ENCODE measurements at regions not wholly inside any gene's neighbourhood (a gene's known extent, or its start where the extent isn't known, plus 50 kb on each side); places are given as distances from the start of the nearest gene placed in this dataset.

- Histone ChIP-seq H3K9me3 (replicated peaks; ENCODE audit: control insufficient read depth, insufficient read depth, low read length) (no peaks in the 10 kb centered on the region), H2AFZ (ENCODE audit: low read depth, low read length) (no peak overlapping the region), H3K36me3 (ENCODE audit: control insufficient read depth in 2 of 2, extremely low read depth in 1 of 2, insufficient read depth in 2 of 2, low read length in 2 of 2) (no peaks in the 10 kb centered on the region), H4K20me1 (replicated peaks; ENCODE audit: control insufficient read depth, extremely low read depth, insufficient read depth, low read length) (no peaks in the 10 kb centered on the region), H3K4me1 (ENCODE audit: control insufficient read depth, extremely low read depth, insufficient read depth, low read length) (no peaks in the 10 kb centered on the region), H3K27me3 (ENCODE audit: control insufficient read depth in 2 of 2, insufficient read depth in 2 of 2, low read length in 2 of 2) (no peaks in the 10 kb centered on the region), H3K9ac (replicated peaks; ENCODE audit: extremely low read depth, insufficient read depth, low read length) (no peak overlapping the region), H3K4me3 (replicated peaks in 1 of 3; ENCODE audit: insufficient read depth in 1 of 3, low read depth in 1 of 3, low read length in 3 of 3) (no peak overlapping the region), H3K4me2 (ENCODE audit: insufficient read depth, low read length) (no peak overlapping the region), H3K9me1 (replicated peaks; ENCODE audit: control insufficient read depth, extremely low read depth, insufficient read depth, low read length) (no peaks in the 10 kb centered on the region), H3K79me2 (ENCODE audit: control insufficient read depth, insufficient read depth, low read length) (no peaks in the 10 kb centered on the region), H3K27ac (ENCODE audit: insufficient read depth, low read depth, low read length) (no peak overlapping the region)
- FAIRE-seq (no peak), DNase-seq (ENCODE audit: low read depth, low spot score) (no peak)
- BruUV-seq (replicated peaks) = no TSS peak
- intact Hi-C loops (cut with micrococcal nuclease) = no loop called here
- dilution Hi-C loops (cut with MboI; ENCODE audit: extremely low pct_ligation_motif_present, low sequenced_read_pairs) = no loop called here
- TF ChIP-seq MYC (IDR thresholded peaks at IDR 0.05; ENCODE audit: low read depth, low read length) (no peak), JUN (IDR thresholded peaks at IDR 0.05; ENCODE audit: borderline replicate concordance, insufficient read depth, insufficient read length, low read depth) (no peak), FOS (IDR thresholded peaks at IDR 0.05; ENCODE audit: borderline replicate concordance, insufficient read depth, low read length) (no peak), POLR2A (IDR thresholded peaks at IDR 0.05; ENCODE audit: low read depth, low read length) (no peak), GATA2 (IDR thresholded peaks at IDR 0.05; ENCODE audit: insufficient read depth, insufficient read length, low read depth, low read length) (no peak), EZH2 (IDR thresholded peaks at IDR 0.05; ENCODE audit: borderline replicate concordance, low read depth, low read length, severe bottlenecking) (no peak), POLR2AphosphoS5 (IDR thresholded peaks at IDR 0.05; ENCODE audit: insufficient read depth, low read depth, low read length) (no peak)
- TF ChIP-seq, protein P1, sequence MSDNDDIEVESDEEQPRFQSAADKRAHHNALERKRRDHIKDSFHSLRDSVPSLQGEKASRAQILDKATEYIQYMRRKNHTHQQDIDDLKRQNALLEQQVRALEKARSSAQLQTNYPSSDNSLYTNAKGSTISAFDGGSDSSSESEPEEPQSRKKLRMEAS (IDR thresholded peaks at IDR 0.05; ENCODE audit: insufficient read depth, insufficient read length) = no peak
- TF ChIP-seq, protein P2, sequence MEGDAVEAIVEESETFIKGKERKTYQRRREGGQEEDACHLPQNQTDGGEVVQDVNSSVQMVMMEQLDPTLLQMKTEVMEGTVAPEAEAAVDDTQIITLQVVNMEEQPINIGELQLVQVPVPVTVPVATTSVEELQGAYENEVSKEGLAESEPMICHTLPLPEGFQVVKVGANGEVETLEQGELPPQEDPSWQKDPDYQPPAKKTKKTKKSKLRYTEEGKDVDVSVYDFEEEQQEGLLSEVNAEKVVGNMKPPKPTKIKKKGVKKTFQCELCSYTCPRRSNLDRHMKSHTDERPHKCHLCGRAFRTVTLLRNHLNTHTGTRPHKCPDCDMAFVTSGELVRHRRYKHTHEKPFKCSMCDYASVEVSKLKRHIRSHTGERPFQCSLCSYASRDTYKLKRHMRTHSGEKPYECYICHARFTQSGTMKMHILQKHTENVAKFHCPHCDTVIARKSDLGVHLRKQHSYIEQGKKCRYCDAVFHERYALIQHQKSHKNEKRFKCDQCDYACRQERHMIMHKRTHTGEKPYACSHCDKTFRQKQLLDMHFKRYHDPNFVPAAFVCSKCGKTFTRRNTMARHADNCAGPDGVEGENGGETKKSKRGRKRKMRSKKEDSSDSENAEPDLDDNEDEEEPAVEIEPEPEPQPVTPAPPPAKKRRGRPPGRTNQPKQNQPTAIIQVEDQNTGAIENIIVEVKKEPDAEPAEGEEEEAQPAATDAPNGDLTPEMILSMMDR (IDR thresholded peaks at IDR 0.05; ENCODE audit: extremely low read depth in 1 of 2, insufficient read depth in 1 of 2, low read depth in 1 of 2, low read length in 2 of 2) = no peak
- CTCF ChIA-PET = no interaction called here
- POLR2A ChIA-PET = no interaction called here
Observed at GRCh38 chr20:40427026-40427425, 262.0 kb downstream of the MAFB start.
